Thyroid gland (tissue), 4 donors: ENCODE measurements at regions not wholly inside any gene's neighbourhood (a gene's known extent, or its start where the extent isn't known, plus 50 kb on each side); places are given as distances from the start of the nearest gene placed in this dataset.
"Not testable (repeated sequence)": the region's sequence is repeated elsewhere in the genome, so short reads cannot be mapped to it uniquely, and the experiment has no call there.

Experiments
- CTCF ChIP-seq, 6 experiments: fragments of 200-600 bp in 3 of 6; fragments of 450-650 bp in 3 of 6; sonication (generic) in 3 of 6; IDR thresholded peaks; one replicate each; pipeline ENCODE4 v1.5.1; 2016 to 2019; ENCODE audit warnings: antibody characterized with exemption in 6 of 6, mild to moderate bottlenecking in 2 of 6, inconsistent platforms in 1 of 6, moderate library complexity in 1 of 6
- POLR2A ChIP-seq, 2 donors: fragments of 450-650 bp; IDR thresholded peaks; one replicate each; pipeline ENCODE4 v1.6.1; 2017; ENCODE audit warnings: antibody characterized with exemption in 2 of 2, mild to moderate bottlenecking in 2 of 2, moderate library complexity in 1 of 2

GRCh38 chr11:90613037-90613436, 390.2 kb upstream of the CHORDC1 start:
- not testable (repeated sequence) for TF ChIP-seq CTCF, POLR2A (IDR thresholded peaks at IDR 0.05)
